ENCODE measurements at regions not wholly inside any gene's neighbourhood (a gene's known extent, or its start where the extent isn't known, plus 50 kb on each side); places are given as distances from the start of the nearest gene placed in this dataset.
A peak's percentile ranks its signal among the peaks of the same experiment; 100 is the strongest.
"Not testable (repeated sequence)": the region's sequence is repeated elsewhere in the genome, so short reads cannot be mapped to it uniquely, and the experiment has no call there.

DNA sequence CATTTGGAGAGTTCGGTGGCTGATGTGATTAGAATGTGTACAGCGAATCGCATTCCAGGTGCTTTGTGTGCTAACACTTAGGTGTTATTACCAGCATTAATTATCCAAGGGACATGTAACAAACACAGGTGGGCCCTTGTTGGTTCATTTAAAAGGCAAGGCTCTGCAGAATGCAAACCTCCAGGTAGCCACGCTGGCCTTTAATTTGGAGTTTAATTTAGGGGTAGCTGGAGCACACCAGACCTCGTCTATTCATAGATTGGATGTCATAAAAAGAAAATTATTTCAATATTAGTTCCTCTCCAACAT, 191.1 kb downstream of the MAT2B start:
- no peak for DNase-seq (ENCODE audit: low spot score)

DNA sequence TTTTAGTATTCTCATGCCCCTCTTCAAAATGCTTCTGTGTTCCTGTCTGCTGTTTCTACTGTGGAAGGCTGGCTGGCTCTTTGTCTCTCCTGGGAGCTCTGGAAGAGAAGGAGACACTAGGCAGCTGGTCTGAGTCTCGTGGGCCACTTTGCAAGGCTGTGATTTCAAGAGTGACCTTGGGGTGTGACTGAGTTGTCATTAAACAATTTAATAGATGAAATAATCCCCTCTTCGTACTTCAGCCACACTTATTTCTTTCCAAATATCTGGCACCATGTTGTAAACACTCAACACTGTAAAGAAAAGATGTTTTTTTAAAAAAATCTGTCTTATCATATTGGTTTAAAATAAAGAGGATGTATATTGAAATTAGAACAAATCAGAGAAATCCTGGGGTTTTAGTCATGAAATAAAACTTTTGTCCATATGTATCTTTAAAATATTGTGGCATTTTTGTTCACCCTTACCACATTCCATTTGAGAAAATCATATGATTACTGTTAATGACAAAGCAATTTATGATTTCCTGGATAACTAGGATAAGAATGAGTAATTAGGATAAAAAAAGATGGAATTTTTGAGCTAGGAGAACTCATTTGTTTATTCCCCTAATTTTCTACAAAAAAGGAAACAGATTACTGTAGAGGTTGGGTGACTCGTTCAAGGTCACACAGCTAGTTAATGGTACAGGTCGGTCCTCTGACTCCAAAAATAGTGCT, 200.8 kb downstream of the MAT2B start:
- peak; percentile 34 for DNase-seq (ENCODE audit: low spot score)

DNA sequence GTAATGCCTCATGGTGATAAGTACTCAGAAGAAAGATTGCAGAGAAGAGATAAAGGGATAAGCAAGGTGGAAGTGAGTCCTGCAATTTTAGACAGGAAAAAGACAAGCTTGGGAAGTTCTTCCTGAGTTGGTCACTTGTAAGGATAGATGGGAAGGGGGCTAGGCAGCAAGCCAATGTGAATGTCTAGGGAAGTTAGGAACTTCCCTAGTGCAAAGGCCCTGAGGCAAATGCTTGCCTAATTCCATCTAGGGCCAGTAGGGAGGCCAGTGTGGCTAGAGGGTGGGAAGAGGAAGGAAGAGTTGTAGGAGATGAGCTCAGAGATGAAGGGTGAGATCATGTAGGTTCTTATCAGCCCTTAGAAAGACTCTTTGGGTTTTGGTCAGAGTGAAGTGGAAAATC, 206.6 kb downstream of the MAT2B start:
- DNase-seq (ENCODE audit: low spot score), result no peak

DNA sequence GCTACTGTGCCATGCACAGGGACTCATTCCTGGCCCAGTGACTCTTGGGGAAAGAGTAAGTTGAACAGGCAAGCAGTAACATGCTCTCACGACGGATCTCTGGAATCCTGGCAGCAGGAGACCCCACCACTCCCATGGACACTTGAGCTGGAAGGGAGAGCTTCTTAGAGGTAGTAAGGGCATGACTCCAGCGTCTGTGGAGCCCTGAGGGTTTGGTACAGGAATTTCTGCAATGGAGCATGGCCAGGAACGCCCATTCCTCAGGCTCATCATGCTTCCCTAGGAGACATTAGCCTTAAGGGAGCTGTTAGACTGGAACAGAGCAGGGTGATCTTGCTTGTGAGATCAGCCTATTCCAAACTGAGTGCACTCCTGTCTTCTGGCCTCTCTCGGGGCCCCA, 212.9 kb downstream of the MAT2B start:
- no peak for DNase-seq (ENCODE audit: low spot score)

DNA sequence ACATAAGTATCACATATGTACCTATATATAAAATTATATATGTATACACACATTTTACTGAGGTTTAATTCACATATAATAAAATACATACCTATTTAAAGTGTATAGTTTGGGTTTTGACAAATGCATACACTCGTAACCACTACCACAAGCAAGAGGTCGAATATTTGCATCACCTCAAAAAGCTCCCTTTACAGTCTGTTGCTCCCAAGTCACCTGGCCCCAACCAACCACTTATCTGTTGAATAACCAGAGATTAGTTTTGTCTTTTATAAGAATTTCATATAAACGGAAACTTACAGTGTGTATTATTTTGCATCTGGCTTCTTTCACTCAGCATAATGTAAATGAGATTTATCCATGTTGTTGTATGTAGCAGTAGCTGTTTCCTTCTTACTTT, 218.9 kb downstream of the MAT2B start:
- no peak for DNase-seq (ENCODE audit: low spot score)

DNA sequence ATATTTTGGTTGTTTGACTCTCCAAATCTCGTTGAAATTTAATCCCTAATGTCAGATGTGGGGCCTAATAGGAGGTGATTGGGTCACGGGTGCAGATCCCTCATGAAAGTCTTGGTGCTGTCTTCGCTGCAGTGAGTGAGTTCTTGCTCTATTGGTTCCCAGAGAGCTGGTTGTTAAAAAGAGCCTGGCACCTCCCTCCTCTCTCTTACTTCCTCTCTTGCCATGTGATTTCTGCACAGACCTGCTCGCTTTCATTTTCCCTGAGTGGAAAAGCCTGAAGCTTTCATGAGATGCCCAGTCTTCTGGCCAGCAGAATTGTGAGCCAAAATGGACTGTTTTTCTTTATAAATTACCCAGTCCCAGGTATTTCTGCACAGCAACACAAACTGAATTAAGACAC, 221.6 kb downstream of the MAT2B start:
- no peak for DNase-seq (ENCODE audit: low spot score)

DNA sequence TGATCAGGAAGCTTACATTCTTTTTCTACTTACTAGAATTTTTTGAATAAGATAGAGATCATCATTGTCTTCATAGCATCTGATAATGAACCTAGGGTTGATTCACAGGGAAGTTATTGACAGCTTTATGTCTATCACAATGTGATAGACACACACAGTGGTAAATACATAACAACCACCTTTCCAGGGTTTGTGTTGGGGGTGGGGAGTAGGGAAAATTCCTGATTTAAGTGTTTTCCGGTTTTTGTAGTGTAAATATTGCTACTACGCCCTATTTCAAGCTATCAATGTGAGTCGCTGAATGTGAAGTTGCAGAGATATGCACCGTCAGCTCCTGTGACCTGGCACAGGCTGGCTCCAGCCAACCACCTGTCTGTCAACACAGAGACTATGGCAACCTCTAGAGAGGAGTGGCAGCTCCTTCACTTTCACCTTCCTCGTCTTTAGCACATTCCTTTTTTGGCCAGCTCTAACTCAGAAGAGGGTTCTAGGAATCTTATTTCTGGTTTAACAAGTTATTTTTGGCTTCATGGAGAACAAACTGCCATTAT, 224.9 kb downstream of the MAT2B start:
- DNase-seq (ENCODE audit: low spot score), result no peak

DNA sequence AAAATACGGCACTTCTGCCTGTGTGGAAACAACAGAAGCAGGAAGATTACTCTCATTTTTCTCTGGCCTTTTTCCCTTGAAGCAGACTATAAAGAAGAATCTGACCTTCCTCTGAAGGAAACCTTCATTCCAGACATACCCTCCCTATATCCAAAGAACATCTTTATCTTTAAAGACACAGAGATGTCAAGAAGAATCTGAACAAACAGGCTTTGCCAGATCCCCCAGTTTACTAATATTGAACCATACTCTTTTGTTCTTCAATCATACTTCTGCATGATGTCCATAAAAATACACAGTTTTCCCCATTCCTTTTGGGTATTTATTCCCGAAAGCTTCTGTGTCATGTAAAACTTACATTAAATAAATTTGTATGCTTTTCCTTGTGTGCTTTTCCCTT, 225.8 kb downstream of the MAT2B start:
- no peak for DNase-seq (ENCODE audit: low spot score)

DNA sequence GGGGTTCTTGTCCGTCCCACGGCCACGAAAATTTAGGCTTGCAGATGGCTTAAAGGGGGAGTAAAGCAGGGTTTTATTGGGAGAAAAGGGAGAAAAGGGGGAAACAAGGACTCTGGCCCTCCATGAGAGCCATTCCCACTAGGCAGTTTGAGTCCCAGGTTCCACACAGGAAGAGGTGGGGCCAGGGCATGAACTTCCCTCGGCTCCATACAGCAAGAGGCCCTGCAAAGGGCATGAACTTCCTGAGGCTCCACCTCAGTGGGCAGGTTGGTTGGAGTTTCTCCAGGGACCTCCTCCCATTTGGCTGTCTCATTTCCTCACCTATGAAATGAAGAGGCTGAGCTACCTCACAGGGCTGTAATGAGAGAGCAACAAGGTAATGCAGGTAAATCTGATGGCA, 229.7 kb downstream of the MAT2B start:
- no peak for DNase-seq (ENCODE audit: low spot score)

DNA sequence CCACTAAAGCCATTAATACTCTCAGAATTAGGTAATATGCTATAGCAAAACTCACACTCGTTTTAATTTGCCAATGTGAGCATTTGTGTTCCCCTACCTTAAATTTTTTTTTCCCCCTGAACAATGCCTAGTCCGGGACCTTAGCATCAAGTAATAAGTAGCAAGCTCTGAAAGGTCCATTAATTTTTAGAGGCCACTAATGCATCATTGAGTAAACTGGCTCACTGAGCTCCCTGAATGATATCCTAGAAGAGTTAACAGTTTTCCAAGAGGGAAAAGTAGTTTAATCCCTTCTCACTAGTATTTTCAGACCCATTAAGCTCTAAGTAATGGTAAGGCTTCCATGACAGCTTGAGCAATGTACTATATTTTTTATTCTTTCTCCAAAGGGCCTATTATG, 242.2 kb downstream of the MAT2B start:
- DNase-seq (ENCODE audit: low spot score), result no peak

DNA sequence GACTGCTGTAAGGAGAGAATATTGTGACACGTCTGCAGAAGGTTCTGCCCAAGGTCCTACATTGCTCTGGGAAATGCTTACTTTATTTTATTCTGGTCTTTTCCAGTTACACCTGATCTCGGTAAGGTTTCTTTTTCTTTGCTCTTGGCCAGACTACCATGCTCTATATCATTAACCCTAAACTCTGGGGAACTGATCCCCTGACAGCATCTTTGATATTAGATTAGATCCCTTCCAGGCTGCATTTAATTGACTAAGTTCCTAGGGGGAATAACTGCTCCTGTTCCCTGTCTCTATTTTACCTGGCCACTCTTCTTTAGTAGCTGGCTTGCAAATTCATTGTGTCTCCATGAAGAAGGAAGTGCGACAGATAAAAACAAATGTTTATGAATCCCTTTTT, 243.5 kb downstream of the MAT2B start:
- DNase-seq (ENCODE audit: low spot score), result no peak

DNA sequence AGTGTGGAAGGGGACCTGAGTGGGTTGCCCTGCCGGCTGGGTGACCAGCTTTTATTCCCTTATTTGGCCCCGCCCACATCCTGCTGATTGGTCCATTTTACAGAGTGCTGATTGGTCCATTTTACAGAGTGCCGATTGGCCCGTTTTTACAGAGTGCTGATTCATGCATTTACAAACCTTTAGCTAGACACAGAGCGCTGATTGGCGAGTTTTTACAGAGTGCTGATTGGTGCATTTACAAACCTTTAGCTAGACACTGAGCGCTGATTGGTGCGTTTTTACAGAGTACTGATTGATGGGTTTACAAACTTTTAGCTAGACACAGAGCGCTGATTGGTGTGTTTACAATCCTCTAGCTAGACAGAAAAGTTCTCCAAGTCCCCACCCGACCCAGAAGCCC, 245.0 kb downstream of the MAT2B start:
- not testable (repeated sequence) for DNase-seq (ENCODE audit: low spot score)

DNA sequence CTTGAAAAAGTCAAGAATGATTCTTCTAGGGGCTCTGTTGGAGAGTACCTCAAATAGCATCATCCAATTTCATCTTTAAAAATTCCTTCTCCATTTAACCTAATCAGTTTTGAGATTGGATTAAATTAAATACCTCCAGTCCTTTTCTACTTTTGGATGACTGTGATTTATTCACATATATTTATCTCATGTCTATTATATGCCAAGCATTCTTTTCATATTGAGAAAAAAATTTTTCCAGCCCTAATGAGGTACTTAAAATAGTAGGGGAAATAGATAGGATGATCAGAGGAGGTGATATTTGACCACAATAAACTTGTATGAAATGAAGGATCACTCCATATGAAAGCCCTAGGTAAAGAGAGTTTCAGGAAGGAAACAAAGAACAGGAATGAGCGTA, 250.1 kb downstream of the MAT2B start:
- no peak for DNase-seq (ENCODE audit: low spot score)

DNA sequence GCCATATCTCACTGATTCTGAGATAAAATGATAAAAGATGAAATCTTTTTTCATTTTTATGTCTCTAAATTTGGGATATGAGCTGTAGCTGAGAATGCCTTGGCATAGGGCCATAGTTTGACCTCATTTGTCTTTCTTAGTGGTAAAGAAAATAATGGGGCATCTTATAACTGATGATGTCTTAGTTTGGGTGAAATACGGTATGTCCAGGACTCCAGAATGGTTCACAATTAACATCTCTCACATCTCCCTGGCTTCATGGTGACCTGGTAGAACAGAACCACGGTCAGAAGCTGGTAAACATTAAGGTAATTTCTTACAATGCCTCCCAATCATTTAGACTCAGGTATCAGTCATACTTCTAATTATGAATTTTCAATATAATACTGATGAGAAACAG, 250.8 kb downstream of the MAT2B start:
- DNase-seq (ENCODE audit: low spot score), result no peak

DNA sequence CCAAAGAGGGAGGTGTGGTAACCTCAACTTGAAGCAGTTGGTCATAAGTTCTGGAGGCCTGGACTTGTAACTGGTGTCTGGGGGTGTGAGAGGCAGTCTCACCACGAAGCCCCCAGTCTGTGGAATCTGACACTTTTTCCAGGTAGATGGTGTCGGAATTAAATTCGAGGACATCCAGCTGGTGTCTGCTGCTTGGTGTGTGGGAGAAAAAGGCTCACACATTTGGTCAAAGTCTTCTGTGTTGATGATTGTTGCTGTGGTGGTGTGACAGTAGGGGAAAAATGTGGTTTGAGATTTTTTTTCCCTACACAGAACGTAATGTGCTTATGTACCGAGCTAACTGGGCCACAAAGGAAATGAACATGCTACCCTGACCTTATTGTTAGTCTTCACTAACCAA, 251.9 kb downstream of the MAT2B start:
- DNase-seq (ENCODE audit: low spot score), result no peak

DNA sequence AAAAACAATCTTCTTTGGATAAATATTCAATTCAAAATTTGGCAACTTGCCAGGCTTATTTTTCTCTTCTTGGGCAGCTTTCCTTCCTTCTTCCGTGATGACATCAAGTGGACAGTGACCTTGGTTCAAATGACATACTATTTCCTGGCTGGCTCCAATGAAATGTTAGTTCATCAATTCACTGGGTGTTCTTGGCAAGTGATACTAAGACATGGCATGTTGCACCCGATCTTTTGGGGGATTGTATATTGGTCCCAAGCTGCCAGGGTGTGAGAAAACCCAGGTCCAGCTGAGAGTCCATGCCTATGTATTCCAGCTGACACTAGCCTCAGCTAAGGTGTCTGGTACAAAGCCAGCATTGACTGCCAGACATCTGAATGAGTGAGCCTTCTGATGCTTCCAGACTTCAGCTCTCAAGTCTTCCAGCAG, 252.9 kb downstream of the MAT2B start:
- no peak for DNase-seq (ENCODE audit: low spot score)

DNA sequence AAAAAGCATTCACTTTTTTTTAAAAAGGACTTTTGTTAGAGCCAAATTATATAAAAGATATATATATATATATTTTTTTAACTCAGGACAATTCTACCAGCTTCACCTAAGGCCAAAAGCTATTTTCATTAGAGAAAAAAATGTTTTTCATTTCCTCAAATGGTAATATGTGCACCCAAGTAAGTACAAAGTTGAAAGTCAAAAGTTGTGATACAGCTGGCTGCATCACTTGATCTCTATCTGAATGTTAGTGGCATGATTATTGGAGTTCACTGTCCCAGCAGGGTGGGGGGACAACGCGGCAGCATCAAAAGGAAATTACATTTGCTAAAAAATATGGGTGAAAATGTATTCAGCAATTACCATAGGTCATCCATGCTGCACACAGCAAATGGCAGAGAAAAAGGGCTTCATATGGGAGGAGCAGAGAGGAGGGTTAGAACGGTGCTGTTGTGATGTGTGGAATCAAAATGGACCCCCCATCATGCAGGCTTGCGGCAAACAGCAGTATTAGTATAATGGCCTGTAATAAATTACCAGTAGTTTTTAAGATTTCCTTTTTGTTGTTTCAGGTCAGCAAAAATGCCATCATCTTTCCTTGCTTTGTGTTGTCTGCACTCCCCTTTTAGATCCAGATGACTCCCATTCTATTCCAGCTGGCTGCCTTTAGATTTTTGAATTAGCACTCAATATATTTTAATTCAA, 253.7 kb downstream of the MAT2B start:
- no peak for DNase-seq (ENCODE audit: low spot score)

DNA sequence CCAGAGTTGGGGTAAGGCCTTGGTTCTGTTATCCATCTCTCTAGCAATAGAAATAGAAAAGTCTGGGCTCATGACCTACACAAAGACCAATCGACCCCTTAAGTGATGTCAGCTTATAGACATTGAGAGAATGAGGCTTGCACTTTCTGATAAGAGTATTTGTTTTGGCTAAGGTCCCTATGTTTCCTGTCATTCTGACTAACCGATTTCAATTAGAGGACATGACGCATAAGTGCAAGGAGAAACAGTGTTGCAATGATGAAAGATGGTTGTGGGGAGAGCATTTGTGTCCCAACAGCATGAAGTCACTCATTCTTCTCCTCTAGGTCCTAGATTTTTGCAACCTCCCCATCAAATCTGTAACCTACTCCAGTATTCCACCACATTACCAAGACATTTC, 255.1 kb downstream of the MAT2B start:
- DNase-seq (ENCODE audit: low spot score), result peak; percentile 58

DNA sequence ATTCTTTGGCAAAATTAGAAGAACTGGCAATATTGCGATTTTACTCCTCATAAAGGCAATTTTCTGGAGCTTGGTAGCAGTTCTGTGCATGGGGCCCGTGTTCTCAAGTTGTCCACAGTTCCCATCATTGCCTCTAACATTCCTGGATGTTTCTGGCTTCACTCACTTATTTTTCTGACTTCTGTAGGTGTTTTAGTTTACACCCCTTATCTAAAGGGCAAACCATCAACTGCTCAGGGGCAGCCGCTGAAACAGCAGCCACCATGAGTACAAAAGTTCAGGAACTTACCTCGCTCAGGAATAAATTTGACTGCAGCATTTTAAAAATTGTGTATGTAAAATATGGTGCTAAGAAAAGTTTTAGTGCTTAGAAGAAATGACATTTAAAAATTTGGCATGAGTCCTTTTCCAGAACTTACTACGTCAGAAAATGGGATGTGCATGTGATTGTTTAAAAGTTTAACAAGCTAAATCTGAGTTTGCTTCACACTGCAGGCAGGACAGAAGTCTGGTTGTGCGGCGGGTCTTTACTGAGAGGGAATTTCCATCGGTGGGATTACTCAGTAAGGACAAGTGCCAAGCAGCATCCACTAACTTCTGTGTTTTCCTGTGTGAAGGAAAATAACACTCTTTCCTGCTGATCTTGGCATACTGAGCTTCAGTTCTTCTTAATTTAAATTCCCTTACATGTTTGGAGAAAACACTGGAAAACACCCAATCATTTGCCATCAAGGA, 261.7 kb downstream of the MAT2B start:
- DNase-seq (ENCODE audit: low spot score), result no peak

DNA sequence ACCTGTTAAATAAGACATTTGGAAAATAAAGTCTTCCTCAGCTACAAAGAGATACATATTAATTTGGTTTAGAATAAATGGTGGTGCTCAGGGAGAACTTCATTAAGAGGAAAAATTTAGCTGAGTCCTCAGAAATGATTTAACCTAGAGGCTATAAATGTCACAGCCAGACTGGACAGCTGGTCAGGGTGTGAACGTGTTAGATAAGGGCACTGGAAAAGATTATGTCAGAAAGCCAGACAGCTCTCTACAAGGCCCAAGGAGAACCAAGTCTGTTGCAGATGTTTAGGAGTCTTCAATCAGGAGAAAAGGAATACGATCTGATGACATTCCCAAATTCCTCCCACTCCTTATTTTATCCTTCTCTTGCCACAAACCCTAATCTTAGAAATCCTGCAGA, 265.2 kb downstream of the MAT2B start:
- no peak for DNase-seq (ENCODE audit: low spot score)

DNA sequence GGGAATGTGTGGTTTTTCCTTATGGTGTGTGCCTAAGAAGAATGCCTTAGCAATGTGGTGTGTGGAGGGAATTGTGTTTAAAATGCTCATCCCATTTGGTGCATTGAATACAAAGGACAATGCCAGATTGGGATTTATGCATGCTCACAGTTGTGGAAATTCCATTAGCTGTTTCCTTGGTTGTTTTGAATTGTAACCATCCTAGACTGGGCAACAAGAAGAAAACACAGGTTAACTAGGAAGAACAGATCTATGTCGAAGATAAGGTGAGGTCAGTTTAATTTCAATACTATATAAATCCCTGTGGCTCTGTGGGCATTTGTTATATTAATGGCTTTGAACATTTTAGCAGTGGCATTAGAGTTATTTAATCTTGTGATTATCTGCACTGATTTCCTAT, 266.8 kb downstream of the MAT2B start:
- no peak for DNase-seq (ENCODE audit: low spot score)

DNA sequence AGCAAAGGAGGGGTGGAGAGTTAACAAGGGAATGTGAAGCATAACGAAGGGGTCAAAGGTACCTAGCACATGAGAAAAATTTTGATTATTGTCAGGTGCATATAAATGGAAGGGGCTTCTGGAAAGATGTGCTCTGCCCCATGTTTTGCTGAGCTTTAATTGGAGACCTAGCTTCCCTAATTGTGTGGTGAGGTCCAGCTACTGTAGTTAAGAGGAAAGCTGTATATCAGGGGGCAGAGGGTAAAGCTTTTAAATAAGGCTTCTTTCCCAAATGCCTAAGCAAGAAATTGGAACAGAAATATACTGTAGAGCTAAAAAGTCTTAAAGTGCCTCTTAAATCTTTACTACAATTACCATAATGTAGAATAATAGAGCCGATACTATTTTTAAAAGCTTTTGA, 267.2 kb downstream of the MAT2B start:
- DNase-seq (ENCODE audit: low spot score), result no peak

DNA sequence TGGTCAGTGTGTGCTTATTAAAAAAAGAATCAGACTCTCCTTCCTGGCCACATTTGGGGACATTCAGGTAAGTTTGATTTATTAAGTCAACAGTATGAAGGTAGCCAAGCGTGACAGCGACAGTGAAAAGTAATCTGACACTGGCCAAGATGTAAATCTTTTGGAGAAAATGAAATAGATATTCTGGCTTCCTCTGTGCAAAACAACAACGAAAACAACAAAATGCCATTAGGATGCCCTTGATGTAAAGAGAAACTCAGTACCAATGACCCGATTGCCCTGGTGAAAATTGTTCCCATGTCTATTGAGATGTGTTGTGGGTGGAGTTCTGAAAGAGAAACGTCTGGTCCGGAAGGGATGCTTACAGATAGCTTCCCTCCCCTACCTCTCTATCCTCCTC, 267.8 kb downstream of the MAT2B start:
- DNase-seq (ENCODE audit: low spot score), result no peak

Measured in GM03348 (cell line).